IMR-90 (cell line): ENCODE measurements at regions not wholly inside any gene's neighbourhood (a gene's known extent, or its start where the extent isn't known, plus 50 kb on each side); places are given as distances from the start of the nearest gene placed in this dataset.

Source experiments
- ATAC-seq: fragments of 200-7000 bp; cut with Tn5 transposase; 2 replicates; pipeline ENCODE4 v1.9.1; 2020; ENCODE audit warnings: low read depth, mild to moderate bottlenecking, moderate library complexity
- BruUV-seq: library from RNA; stranded (reverse); fragments of 400-500 nt; replicated peaks from 2 replicates; lab custom pipeline; 2021; lab: Mats Ljungman, UMichigan
- CTCF ChIA-PET: fragments of 300-600 bp; formaldehyde crosslinking; extraction: SDS; loops from one replicate; lab custom pipeline; 2021; ENCODE audit warnings: antibody characterized with exemption; lab: Yijun Ruan, JAX
- POLR2A ChIA-PET: fragments of 300-600 bp; sonication (Branson Sonifier 250); formaldehyde crosslinking; loops from one replicate; lab custom pipeline; 2022; ENCODE audit warnings: antibody characterized with exemption; ENCODE audit not compliant: unreplicated experiment; lab: Charles Lee
- DNase-seq: peaks from one replicate; pipeline ENCODE4 v3.0.0; 2013
- H2AFZ ChIP-seq: replicated peaks from 2 replicates; pipeline ENCODE3; 2013; ENCODE audit warnings: low read length, mild to moderate bottlenecking; ENCODE audit not compliant: poor library complexity
- H2AK5ac ChIP-seq: 2 replicates; pipeline ENCODE4 v1.6.1; 2013; ENCODE audit warnings: low read depth, low read length, inconsistent platforms
- H2AK9ac ChIP-seq: replicated peaks from 2 replicates; pipeline ENCODE3; 2013; ENCODE audit warnings: mild to moderate bottlenecking, low read depth, low read length, moderate library complexity; ENCODE audit not compliant: poor library complexity
- H2BK120ac ChIP-seq: 2 replicates; pipeline ENCODE4 v1.6.1; 2013; ENCODE audit warnings: low read depth, low read length, inconsistent platforms
- H2BK15ac ChIP-seq: 3 replicates; pipeline ENCODE4 v1.6.1; 2013; ENCODE audit warnings: low read depth, low read length, inconsistent platforms
- H2BK20ac ChIP-seq: 2 replicates; pipeline ENCODE4 v1.6.1; 2013; ENCODE audit warnings: low read depth, mild to moderate bottlenecking, inconsistent platforms, low read length, moderate library complexity
- H2BK5ac ChIP-seq: 2 replicates; pipeline ENCODE4 v1.6.1; 2013; ENCODE audit warnings: mild to moderate bottlenecking, low read depth, low read length, inconsistent platforms; ENCODE audit not compliant: poor library complexity, severe bottlenecking
- H3K14ac ChIP-seq: replicated peaks from 2 replicates; pipeline ENCODE4 v1.6.1; 2013; ENCODE audit warnings: low read depth, low read length, inconsistent platforms
- H3K18ac ChIP-seq: 2 replicates; pipeline ENCODE4 v1.6.1; 2013; ENCODE audit warnings: low read depth, low read length, control low read depth
- H3K23ac ChIP-seq: 2 replicates; pipeline ENCODE4 v1.6.1; 2013; ENCODE audit warnings: low read depth, low read length, inconsistent platforms
- H3K27ac ChIP-seq: 2 replicates; pipeline ENCODE4 v1.5.1; 2013; ENCODE audit warnings: mild to moderate bottlenecking, control low read depth, low read length; ENCODE audit not compliant: insufficient read depth
- H3K27me3 ChIP-seq: 2 replicates; pipeline ENCODE4 v1.6.1; 2013; ENCODE audit warnings: low read length; ENCODE audit not compliant: control insufficient read depth, insufficient read depth
- H3K36me3 ChIP-seq: 2 replicates; pipeline ENCODE4 v1.6.1; 2013; ENCODE audit warnings: low read length, mixed read lengths; ENCODE audit not compliant: control insufficient read depth, insufficient read depth
- H3K4ac ChIP-seq: 2 replicates; pipeline ENCODE4 v1.6.1; 2013; ENCODE audit warnings: low read depth, low read length, inconsistent platforms
- H3K4me1 ChIP-seq: 2 replicates; pipeline ENCODE4 v1.6.1; 2013; ENCODE audit warnings: low read length, mixed read lengths; ENCODE audit not compliant: control insufficient read depth, insufficient read depth
- H3K4me2 ChIP-seq: 2 replicates; pipeline ENCODE4 v1.6.1; 2013; ENCODE audit warnings: low read depth, mild to moderate bottlenecking, control low read depth, low read length, moderate library complexity
- H3K4me3 ChIP-seq: 2 replicates; pipeline ENCODE4 v1.5.1; 2013; ENCODE audit warnings: low read depth, mild to moderate bottlenecking, control low read depth, low read length, moderate library complexity; ENCODE audit not compliant: insufficient read depth
- H3K56ac ChIP-seq: 2 replicates; pipeline ENCODE4 v1.6.1; 2013; ENCODE audit warnings: low read length, inconsistent platforms; ENCODE audit not compliant: insufficient read depth; ENCODE audit errors: extremely low read depth
- H3K79me1 ChIP-seq, 2 experiments: 2 replicates each; pipeline ENCODE4 v1.6.1; 2013; ENCODE audit warnings: low read length in 2 of 2, inconsistent platforms in 1 of 2, low read depth in 1 of 2
- H3K9ac ChIP-seq: 2 replicates; pipeline ENCODE4 v1.6.1; 2013; ENCODE audit warnings: low read depth, low read length, control low read depth
- H3K9me1 ChIP-seq: 2 replicates; pipeline ENCODE4 v1.6.1; 2013; ENCODE audit warnings: low read length, inconsistent platforms; ENCODE audit not compliant: insufficient read depth
- H3K9me3 ChIP-seq: 2 replicates; pipeline ENCODE4 v1.6.1; 2013; ENCODE audit warnings: low read length; ENCODE audit not compliant: control insufficient read depth, insufficient read depth
- H4K20me1 ChIP-seq: 2 replicates; pipeline ENCODE4 v1.6.1; 2013; ENCODE audit warnings: low read length, inconsistent platforms; ENCODE audit not compliant: insufficient read depth
- H4K5ac ChIP-seq: 2 replicates; pipeline ENCODE4 v1.6.1; 2013; ENCODE audit warnings: mild to moderate bottlenecking, low read depth, low read length, control low read depth
- H4K8ac ChIP-seq, 2 experiments: 2 replicates each; pipeline ENCODE4 v1.6.1; 2013; ENCODE audit warnings: low read depth in 2 of 2, low read length in 2 of 2, control low read depth in 1 of 2, inconsistent platforms in 1 of 2
- H4K91ac ChIP-seq: 2 replicates; pipeline ENCODE4 v1.6.1; 2013; ENCODE audit warnings: low read depth, low read length, inconsistent platforms; ENCODE audit not compliant: insufficient read depth
- CHD1 ChIP-seq: IDR thresholded peaks from 2 replicates; pipeline ENCODE4 v1.6.1; 2012; ENCODE audit warnings: low read depth, low read length, improper control_type of control experiment
- ELK1 ChIP-seq: fragments of 150-350 bp; IDR thresholded peaks from 2 replicates; pipeline ENCODE4 v1.6.1; 2016; ENCODE audit warnings: low read depth, mild to moderate bottlenecking, low read length, moderate library complexity, borderline replicate concordance
- MXI1 ChIP-seq: IDR thresholded peaks from 2 replicates; pipeline ENCODE4 v1.6.1; 2012; ENCODE audit warnings: low read depth, mild to moderate bottlenecking, low read length, moderate library complexity, borderline replicate concordance
- WGBS, 2 experiments: methylation state at CpG; one replicate each; pipeline versions ENCODE4 v1.1.5 to v1.1.7; 2013; ENCODE audit warnings: missing lambda C conversion rate in 2 of 2; ENCODE audit not compliant: insufficient read length in 1 of 2; ENCODE audit errors: extremely low coverage in 2 of 2; 5-methylcytosine and 5-hydroxymethylcytosine counted together
- dilution Hi-C: fragments of 300-500 bp; cut with HindIII; formaldehyde crosslinking; loops from one replicate; pipeline ENCODE4 v1.14.3; 2018; ENCODE audit warnings: low sequenced_read_pairs; ENCODE audit not compliant: unreplicated experiment
- in situ Hi-C: fragments of 300-500 bp; cut with MboI; formaldehyde crosslinking; loops from 3 replicates; pipeline ENCODE4 v1.14.3; 2019; ENCODE audit warnings: low sequenced_read_pairs, inconsistent platforms, mixed read lengths
- intact Hi-C: fragments of 100-400 bp; cut with micrococcal nuclease; formaldehyde crosslinking; loops from 2 replicates; pipeline ENCODE4 v1.10.0; 2022

GRCh38 chr4:185945906-185946305 lies 123.0 kb upstream of the TLR3 start:
- no peak overlapping the region for H3K9ac ChIP-seq
- H3K4me3 ChIP-seq: no peak overlapping the region
- no peak overlapping the region for H2AK9ac ChIP-seq
- ChIA-PET POLR2A (no interaction called here), CTCF (no interaction called here)
- no peak overlapping the region for H4K91ac ChIP-seq
- dilution Hi-C loops: no loop called here
- H3K4ac ChIP-seq: no peak overlapping the region
- intact Hi-C loops: no loop called here
- no peak overlapping the region for H2AK5ac ChIP-seq
- H3K9me3 ChIP-seq: no peaks in the 10 kb centered on the region
- H4K5ac ChIP-seq: no peak overlapping the region
- no peaks in the 10 kb centered on the region; the same call in none of the 2 replicates for H3K27me3 ChIP-seq
- no peak overlapping the region for H3K23ac ChIP-seq
- no TSS peak for BruUV-seq
- H4K20me1 ChIP-seq: no peaks in the 10 kb centered on the region
- no peaks in the 10 kb centered on the region for H3K4me1 ChIP-seq
- no peak overlapping the region for H3K14ac ChIP-seq
- H3K79me1 ChIP-seq: no peaks in the 10 kb centered on the region
- 17% methylated on average over 1 of the region's 3 CpGs; no CpG with 5 or more reads in 1 of the 2 experiments for WGBS, 2 experiments
- H2AFZ ChIP-seq: no peak overlapping the region
- no peaks in the 10 kb centered on the region for H3K9me1 ChIP-seq
- TF ChIP-seq MXI1 (no peak), CHD1 (no peak), ELK1 (no peak)
- no peak overlapping the region for H4K8ac ChIP-seq
- H3K27ac ChIP-seq: no peak overlapping the region
- H2BK120ac ChIP-seq: no peak overlapping the region
- H3K36me3 ChIP-seq: no peaks in the 10 kb centered on the region
- no peak overlapping the region for H2BK20ac ChIP-seq
- DNase-seq: no peak
- no peak overlapping the region for H3K4me2 ChIP-seq
- no peak overlapping the region for H2BK5ac ChIP-seq
- ATAC-seq: no peak
- H3K18ac ChIP-seq: no peak overlapping the region
- in situ Hi-C loops: no loop called here
- no peak overlapping the region for H2BK15ac ChIP-seq
- no peak overlapping the region for H3K56ac ChIP-seq
